ENCODE measurements at regions not wholly inside any gene's neighbourhood (a gene's known extent, or its start where the extent isn't known, plus 50 kb on each side); places are given as distances from the start of the nearest gene placed in this dataset.

GRCh38 chr6:41469156-41470028, 76.8 kb upstream of the FOXP4 start:
- no peak for DNase-seq (ENCODE audit: low read depth in 3 of 3, low spot score in 2 of 3)

GRCh38 chr6:41470029-41470330, 76.2 kb upstream of the FOXP4 start:
- no peak for DNase-seq (ENCODE audit: low read depth in 3 of 3, low spot score in 2 of 3)

GRCh38 chr6:41470331-41471063, 75.7 kb upstream of the FOXP4 start:
- DNase-seq (ENCODE audit: low read depth in 3 of 3, low spot score in 2 of 3): no peak

- DNase-seq (ENCODE audit: low read depth in 3 of 3, low spot score in 2 of 3): no peak
Observed at GRCh38 chr6:41471064-41471895, 74.9 kb upstream of the FOXP4 start.

GRCh38 chr6:41474213-41474933, 71.8 kb upstream of the FOXP4 start:
- DNase-seq (ENCODE audit: low read depth in 3 of 3, low spot score in 2 of 3): no peak

GRCh38 chr6:41475164-41475563, 71.0 kb upstream of the FOXP4 start:
- no peak for DNase-seq (ENCODE audit: low read depth in 3 of 3, low spot score in 2 of 3)

- no peak for DNase-seq (ENCODE audit: low read depth in 3 of 3, low spot score in 2 of 3)
Observed at GRCh38 chr6:41475737-41476357, 70.3 kb upstream of the FOXP4 start.

GRCh38 chr6:41476401-41476800, 69.8 kb upstream of the FOXP4 start:
- no peak for DNase-seq (ENCODE audit: low read depth in 3 of 3, low spot score in 2 of 3)

GRCh38 chr6:41477572-41477971, 68.6 kb upstream of the FOXP4 start:
- DNase-seq (ENCODE audit: low read depth in 3 of 3, low spot score in 2 of 3): no peak

GRCh38 chr6:41483943-41484342, 62.2 kb upstream of the FOXP4 start:
- no peak for DNase-seq (ENCODE audit: low read depth in 3 of 3, low spot score in 2 of 3)

GRCh38 chr6:41487860-41488432, 58.2 kb upstream of the FOXP4 start:
- no peak for DNase-seq (ENCODE audit: low read depth in 3 of 3, low spot score in 2 of 3)

GRCh38 chr6:41488433-41489119, 57.6 kb upstream of the FOXP4 start:
- no peak for DNase-seq (ENCODE audit: low read depth in 3 of 3, low spot score in 2 of 3)

GRCh38 chr6:41489120-41489851, 56.9 kb upstream of the FOXP4 start:
- DNase-seq (ENCODE audit: low read depth in 3 of 3, low spot score in 2 of 3): no peak

- DNase-seq (ENCODE audit: low read depth in 3 of 3, low spot score in 2 of 3): no peak
Observed at GRCh38 chr6:41492261-41492891, 53.8 kb upstream of the FOXP4 start.

GRCh38 chr6:41494212-41495110, 51.7 kb upstream of the FOXP4 start:
- DNase-seq (ENCODE audit: low read depth in 3 of 3, low spot score in 2 of 3): no peak
